HPDE6-E6E7 (cell line): ENCODE measurements at regions not wholly inside any gene's neighbourhood (a gene's known extent, or its start where the extent isn't known, plus 50 kb on each side); places are given as distances from the start of the nearest gene placed in this dataset.
"Not testable (repeated sequence)": the region's sequence is repeated elsewhere in the genome, so short reads cannot be mapped to it uniquely, and the experiment has no call there.

Experiments used
- DNase-seq: peaks from one replicate; pipeline ENCODE4 v3.0.0; 2011; ENCODE audit warnings: missing footprints; ENCODE audit errors: extremely low spot score

DNA sequence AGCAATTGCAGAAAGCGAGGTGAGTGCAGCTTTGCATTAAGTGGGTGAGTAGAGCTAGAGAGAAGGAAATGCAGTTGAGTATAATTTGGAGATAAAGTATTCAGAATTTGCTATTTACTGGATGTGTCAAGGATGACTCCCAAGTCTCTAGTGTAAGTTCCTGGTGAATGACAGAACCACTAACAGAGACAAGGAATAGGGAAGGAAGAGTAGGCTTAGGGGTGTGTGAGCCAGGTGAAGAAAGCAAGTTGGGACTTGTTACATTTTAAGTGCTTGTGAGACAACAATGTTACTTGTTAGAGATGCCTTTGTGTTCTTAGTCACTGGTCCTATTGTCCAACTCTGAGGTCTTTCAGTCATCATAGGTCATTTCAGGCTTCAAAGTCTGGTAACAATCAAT is 70.8 kb downstream of the TBC1D26 start:
- not testable (repeated sequence) for DNase-seq

GRCh38 chr17:15806825-15807224 is 74.7 kb downstream of the TBC1D26 start:
- DNase-seq: not testable (repeated sequence)

DNA sequence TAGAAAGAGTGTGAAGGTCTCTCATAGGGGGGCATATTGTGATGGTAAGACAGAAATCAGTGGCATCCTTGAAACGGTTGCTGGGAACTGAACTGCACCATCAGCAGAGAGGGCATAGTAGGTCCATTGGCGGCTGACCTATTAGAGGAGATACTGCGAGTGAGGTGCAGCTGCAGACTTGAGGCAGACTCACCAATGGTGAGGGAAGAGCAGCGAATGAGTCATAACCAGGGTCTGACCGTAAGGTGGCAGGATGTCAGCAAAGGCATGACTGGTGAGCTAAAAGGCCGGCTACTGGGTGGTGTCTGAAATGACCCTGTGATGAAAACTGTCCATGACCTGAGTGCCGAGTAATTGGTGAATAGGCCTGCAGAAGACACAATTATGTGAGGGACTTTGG is 81.3 kb downstream of the TBC1D26 start:
- not testable (repeated sequence) for DNase-seq

DNA sequence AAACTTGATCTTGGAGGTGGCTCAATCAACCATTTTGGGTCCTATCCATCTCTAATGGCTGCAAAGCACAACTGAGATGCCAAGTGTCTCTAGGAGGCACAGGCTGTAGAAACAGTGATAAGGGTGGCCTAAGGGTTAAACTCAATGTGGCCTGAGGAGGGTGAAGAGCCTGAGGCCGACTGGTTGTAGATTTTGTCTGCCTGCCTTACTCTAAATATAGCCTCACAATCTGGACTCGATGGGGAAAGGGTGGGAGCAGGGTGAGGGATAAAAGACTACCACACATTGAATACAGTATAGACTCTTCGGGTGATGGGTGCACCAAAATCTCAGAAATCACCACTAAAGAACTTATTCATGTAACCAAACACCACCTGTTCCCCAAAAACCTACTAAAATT is 81.9 kb downstream of the TBC1D26 start:
- not testable (repeated sequence) for DNase-seq

DNA sequence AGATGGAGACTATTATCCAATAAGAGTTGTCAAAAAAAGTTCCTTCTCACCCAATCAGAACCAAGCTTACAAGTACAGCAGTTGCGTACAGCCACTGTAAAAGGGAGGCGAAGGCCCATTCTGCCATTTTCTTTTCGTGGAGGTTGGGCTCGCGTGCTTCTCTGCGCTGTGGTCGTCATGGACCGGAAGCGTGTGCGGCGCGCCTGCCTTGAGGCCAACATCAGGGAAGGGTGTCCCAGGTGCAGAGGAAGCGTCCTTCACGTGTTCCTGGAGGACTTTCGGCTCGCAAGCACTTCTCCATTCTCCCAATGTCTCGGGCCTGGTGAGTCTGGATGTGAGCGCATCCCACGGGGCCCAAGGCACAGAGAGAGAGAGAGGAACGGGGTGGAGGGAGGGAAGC is 85.8 kb downstream of the TBC1D26 start:
- DNase-seq: not testable (repeated sequence)

DNA sequence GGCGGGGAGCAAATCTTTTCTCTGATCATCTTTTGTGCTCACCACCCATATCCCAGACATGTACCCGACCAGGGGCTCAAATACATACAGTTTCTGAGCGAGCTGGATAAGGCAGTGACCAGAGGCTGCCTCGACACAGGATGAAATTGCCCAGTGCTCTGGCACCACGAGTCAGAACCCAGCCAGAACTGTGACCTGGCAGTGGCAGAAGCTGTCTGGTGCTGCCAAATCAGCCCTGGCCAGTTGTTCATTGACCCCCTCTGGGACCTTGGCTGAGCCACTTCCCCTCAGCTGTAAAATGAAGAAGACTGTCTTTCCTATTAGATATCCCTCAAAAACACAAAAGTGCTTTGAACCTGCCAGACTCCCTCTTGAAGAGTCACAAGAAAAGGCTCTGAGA is 90.2 kb downstream of the TBC1D26 start:
- DNase-seq: not testable (repeated sequence)

DNA sequence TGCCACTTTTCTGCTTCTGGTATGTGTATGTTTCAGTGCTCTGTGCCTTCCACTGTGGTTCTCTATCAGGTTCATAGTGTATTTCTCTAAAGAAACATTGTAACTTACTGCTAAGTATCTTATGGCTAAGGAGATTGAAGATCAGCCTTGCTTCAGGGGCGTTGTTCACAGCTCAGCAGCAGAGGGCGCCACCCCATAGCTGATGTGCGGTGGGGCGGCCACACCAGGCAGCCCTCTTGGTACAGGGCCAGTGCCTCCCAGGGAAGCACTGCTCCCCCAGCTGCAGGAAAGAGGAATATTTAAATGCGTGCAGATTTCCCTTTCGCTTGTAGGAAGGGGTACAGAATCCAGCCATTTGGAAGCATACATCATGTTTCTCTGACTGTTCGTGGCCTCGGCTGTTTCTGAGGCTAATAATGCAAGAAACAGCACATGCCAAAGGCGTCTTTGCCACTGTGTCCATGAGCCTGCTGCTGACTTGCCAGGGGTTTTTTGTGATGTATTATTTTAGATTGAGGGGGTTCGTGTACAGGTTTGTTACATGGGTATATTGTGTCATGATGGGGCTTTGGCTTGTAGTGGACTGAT is 96.7 kb downstream of the TBC1D26 start:
- DNase-seq: not testable (repeated sequence)

GRCh38 chr17:15830221-15830620 is 98.1 kb downstream of the TBC1D26 start:
- not testable (repeated sequence) for DNase-seq

DNA sequence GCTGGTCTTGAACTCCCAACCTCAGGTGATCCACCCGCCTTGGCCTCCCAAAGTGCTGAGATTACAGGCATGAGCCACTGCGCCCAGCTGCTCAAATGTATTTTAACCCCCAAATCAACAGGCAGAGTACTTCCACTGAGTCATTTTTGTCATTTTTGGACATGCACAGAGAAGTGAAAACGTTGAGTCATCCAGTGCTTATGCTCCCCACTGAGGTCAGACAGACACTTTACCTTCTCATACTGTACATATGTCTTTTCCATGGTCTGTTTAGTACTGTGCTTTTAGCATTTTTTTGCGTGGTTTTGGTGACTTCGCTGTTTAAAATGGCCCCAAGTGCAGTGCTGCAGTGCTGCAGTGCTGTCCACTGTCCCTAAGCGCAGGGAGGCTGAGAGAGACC is 99.1 kb downstream of the TBC1D26 start:
- not testable (repeated sequence) for DNase-seq

GRCh38 chr17:15832921-15833480 is 100.9 kb downstream of the TBC1D26 start:
- DNase-seq: not testable (repeated sequence)

GRCh38 chr17:15833890-15834289 is 101.8 kb downstream of the TBC1D26 start:
- not testable (repeated sequence) for DNase-seq

- not testable (repeated sequence) for DNase-seq
Measured at GRCh38 chr17:15835481-15835880, 103.4 kb downstream of the TBC1D26 start.

DNA sequence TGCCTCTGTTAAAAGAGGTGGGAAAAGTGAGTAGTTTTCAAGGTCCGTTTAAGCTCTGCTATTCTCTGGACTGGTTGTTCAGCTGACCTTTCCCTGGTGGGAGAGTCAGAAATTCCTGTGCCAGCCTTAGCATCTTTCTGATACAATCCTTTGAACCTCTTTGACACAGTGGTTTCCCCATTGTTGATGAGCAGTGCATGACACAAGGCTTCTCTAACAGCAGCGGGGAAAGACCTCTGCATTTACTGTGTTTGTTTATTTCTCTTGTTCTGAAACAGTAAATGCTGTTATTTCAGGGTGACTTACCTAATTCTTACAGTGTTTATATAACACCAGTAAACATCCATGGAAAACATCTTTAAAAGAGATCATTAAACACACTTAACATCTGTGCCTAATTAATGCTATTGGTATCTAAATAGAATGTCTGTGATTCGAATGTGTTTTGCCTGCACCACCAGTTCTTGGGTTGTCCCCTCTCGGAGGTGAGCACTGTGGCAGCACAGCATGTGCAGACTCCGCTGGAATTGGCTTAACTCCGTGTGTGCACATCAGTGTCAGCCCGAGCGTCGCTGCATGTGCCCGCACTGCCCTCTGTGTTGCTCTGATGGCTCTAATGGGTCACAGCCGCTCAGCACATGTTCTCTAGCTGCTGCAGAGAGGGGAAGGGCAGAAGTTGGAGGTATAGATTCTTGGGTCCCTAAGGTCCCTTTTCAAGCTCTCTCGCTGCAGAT is 104.3 kb downstream of the TBC1D26 start:
- DNase-seq: not testable (repeated sequence)

- DNase-seq: not testable (repeated sequence)
Measured at GRCh38 chr17:15836991-15837390, 104.9 kb downstream of the TBC1D26 start.

- DNase-seq: not testable (repeated sequence)
Measured at GRCh38 chr17:15847447-15848229, 97.3 kb upstream of the ADORA2B start.

DNA sequence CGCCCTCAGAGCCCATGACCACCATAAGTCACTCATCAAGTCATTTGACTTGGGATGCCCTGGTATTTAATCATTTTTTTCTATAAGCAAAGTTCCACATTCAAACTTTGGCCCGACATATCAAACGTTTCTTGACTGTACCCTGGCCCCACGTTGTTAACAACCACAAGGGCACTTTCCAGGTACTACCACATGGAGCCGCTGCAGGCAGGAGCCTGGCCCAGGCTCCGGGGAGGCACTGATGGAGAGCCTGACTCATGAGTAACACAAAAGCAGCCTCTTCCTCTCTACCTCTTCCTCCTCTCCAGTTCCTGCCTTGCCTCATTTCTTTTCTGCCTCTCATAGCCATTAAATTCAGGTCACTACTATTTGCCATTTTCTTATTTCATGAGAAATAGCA is 95.9 kb upstream of the ADORA2B start:
- peak; percentile 12 for DNase-seq

GRCh38 chr17:15850071-15850470 is 94.9 kb upstream of the ADORA2B start:
- not testable (repeated sequence) for DNase-seq

DNA sequence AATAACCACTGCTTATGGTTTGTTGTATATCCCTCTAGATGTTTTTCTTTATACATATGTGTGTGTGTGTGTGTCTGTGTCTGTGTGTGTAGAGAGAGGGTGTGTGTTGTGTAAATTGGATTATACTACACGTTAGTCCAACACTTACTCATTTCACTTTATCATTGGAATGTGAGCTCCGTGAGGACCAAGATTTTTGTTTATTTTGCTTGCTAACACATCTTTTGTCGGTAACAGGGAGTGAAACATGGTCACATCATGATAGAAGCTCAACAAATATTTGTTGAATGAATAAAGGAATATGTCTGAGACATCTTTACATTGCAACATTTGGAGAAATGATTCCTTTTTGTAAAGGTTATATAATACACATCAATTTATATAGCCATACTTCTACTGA is 94.2 kb upstream of the ADORA2B start:
- DNase-seq: not testable (repeated sequence)

- not testable (repeated sequence) for DNase-seq
Measured at GRCh38 chr17:15852863-15853262, 92.1 kb upstream of the ADORA2B start.

- DNase-seq: not testable (repeated sequence)
Measured at GRCh38 chr17:15856191-15856590, 88.7 kb upstream of the ADORA2B start.

- DNase-seq: not testable (repeated sequence)
Measured at GRCh38 chr17:15856745-15857144, 88.2 kb upstream of the ADORA2B start.

DNA sequence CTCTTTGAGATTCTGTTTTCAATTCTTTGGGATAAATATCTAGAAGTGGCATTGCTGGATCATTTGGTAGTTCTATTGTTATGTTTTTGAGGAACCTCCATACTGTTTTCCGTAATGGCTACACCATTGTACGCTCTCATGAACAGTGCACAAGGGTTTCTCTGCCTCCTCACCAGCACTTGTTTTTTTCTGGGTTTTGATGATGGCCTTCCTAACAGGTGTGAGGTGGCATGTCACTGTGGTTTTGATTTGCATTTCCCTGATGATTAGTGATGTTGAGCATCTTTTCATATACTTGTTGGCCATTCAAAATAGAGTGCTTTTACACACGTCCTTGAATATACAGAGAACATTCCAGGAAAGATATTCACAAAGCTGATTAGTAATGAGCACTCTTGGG is 86.8 kb upstream of the ADORA2B start:
- DNase-seq: not testable (repeated sequence)
